Mesothelial cell of epicardium (in vitro differentiated cells): ENCODE measurements at regions not wholly inside any gene's neighbourhood (a gene's known extent, or its start where the extent isn't known, plus 50 kb on each side); places are given as distances from the start of the nearest gene placed in this dataset.

Source experiments
- DNase-seq, 2 experiments: peaks; one replicate each; pipeline ENCODE4 v3.0.0; 2021; ENCODE audit warnings: low spot score in 2 of 2; ENCODE audit not compliant: unreplicated experiment in 2 of 2
- H3K27ac Mint-ChIP-seq: 2 replicates; pipeline ENCODE4 v1.8.0; 2021; ENCODE audit warnings: mixed read lengths
- H3K27me3 Mint-ChIP-seq: 2 replicates; pipeline ENCODE4 v1.8.0; 2021; ENCODE audit warnings: low read depth, mixed read lengths
- H3K36me3 Mint-ChIP-seq: 2 replicates; pipeline ENCODE4 v1.8.0; 2021; ENCODE audit warnings: mixed read lengths
- H3K4me1 Mint-ChIP-seq: 2 replicates; pipeline ENCODE4 v1.8.0; 2021; ENCODE audit warnings: mixed read lengths
- H3K4me3 Mint-ChIP-seq: 2 replicates; pipeline ENCODE4 v1.8.0; 2021; ENCODE audit warnings: mild to moderate bottlenecking, moderate library complexity, mixed read lengths
- H3K9me3 Mint-ChIP-seq: 2 replicates; pipeline ENCODE4 v1.8.0; 2021; ENCODE audit warnings: mixed read lengths
- TF ChIP-seq, protein P1 (sequence below): fragments of 200-600 bp; sonication (generic); IDR thresholded peaks from one replicate; pipeline ENCODE4 v1.5.0; 2021; ENCODE audit warnings: antibody characterized with exemption; ENCODE audit not compliant: unreplicated experiment

DNA sequence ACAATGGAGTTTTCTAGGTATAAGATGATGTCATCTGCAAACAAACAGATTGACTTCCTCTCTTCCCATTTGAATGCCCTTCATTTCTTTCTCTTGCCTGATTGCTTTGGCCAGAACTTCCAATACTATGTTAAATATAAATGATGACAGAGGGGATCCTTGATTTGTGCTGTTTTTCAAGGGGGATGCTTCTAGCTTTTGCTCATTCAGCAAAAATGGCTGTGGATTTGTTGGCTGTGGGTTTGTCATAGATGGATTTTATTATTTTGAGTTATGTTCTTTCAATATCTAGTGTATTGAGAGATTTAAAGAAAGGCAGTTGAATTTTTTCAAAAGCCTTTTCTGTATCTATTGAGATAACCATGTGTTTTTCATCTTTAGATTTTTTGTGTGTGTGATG is 662.4 kb upstream of the EYS start:
- TF ChIP-seq, protein P1, sequence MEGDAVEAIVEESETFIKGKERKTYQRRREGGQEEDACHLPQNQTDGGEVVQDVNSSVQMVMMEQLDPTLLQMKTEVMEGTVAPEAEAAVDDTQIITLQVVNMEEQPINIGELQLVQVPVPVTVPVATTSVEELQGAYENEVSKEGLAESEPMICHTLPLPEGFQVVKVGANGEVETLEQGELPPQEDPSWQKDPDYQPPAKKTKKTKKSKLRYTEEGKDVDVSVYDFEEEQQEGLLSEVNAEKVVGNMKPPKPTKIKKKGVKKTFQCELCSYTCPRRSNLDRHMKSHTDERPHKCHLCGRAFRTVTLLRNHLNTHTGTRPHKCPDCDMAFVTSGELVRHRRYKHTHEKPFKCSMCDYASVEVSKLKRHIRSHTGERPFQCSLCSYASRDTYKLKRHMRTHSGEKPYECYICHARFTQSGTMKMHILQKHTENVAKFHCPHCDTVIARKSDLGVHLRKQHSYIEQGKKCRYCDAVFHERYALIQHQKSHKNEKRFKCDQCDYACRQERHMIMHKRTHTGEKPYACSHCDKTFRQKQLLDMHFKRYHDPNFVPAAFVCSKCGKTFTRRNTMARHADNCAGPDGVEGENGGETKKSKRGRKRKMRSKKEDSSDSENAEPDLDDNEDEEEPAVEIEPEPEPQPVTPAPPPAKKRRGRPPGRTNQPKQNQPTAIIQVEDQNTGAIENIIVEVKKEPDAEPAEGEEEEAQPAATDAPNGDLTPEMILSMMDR, result no peak
- peaks cover 12% of the 10 kb centered on the region for H3K9me3 Mint-ChIP-seq
- no peak for DNase-seq
- H3K4me1 Mint-ChIP-seq, result no peaks in the 10 kb centered on the region
- peaks cover 4% of the 10 kb centered on the region for H3K27me3 Mint-ChIP-seq
- H3K4me3 Mint-ChIP-seq, result no peak overlapping the region
- no peaks in the 10 kb centered on the region for H3K36me3 Mint-ChIP-seq
- no peak overlapping the region for H3K27ac Mint-ChIP-seq

GRCh38 chr6:66362888-66363287 is 655.9 kb upstream of the EYS start:
- TF ChIP-seq, protein P1, result no peak
- no peak overlapping the region for H3K27ac Mint-ChIP-seq
- H3K4me1 Mint-ChIP-seq, result no peaks in the 10 kb centered on the region
- no peaks in the 10 kb centered on the region for H3K36me3 Mint-ChIP-seq
- H3K9me3 Mint-ChIP-seq, result peaks cover 7% of the 10 kb centered on the region
- no peak for DNase-seq
- H3K4me3 Mint-ChIP-seq, result no peak overlapping the region
- no peaks in the 10 kb centered on the region for H3K27me3 Mint-ChIP-seq

GRCh38 chr6:66361886-66362285 is 654.9 kb upstream of the EYS start:
- Mint-ChIP-seq H3K27ac (no peak overlapping the region), H3K4me1 (no peaks in the 10 kb centered on the region), H3K4me3 (no peak overlapping the region), H3K36me3 (no peaks in the 10 kb centered on the region), H3K9me3 (peaks cover 7% of the 10 kb centered on the region), H3K27me3 (no peaks in the 10 kb centered on the region)
- no peak for DNase-seq
- TF ChIP-seq, protein P1, result no peak

GRCh38 chr6:66357781-66358180 is 650.8 kb upstream of the EYS start:
- H3K36me3 Mint-ChIP-seq, result no peaks in the 10 kb centered on the region
- H3K4me1 Mint-ChIP-seq, result no peaks in the 10 kb centered on the region
- DNase-seq, result no peak
- H3K9me3 Mint-ChIP-seq, result peaks cover 7% of the 10 kb centered on the region
- H3K4me3 Mint-ChIP-seq, result no peak overlapping the region
- TF ChIP-seq, protein P1, result no peak
- no peaks in the 10 kb centered on the region for H3K27me3 Mint-ChIP-seq
- H3K27ac Mint-ChIP-seq, result no peak overlapping the region

GRCh38 chr6:66355471-66355870 is 648.4 kb upstream of the EYS start:
- H3K9me3 Mint-ChIP-seq, result peaks cover 7% of the 10 kb centered on the region
- H3K4me1 Mint-ChIP-seq, result no peaks in the 10 kb centered on the region
- H3K36me3 Mint-ChIP-seq, result no peaks in the 10 kb centered on the region
- no peak overlapping the region for H3K27ac Mint-ChIP-seq
- no peak for DNase-seq
- H3K4me3 Mint-ChIP-seq, result no peak overlapping the region
- TF ChIP-seq, protein P1, result no peak
- no peaks in the 10 kb centered on the region for H3K27me3 Mint-ChIP-seq

- Mint-ChIP-seq H3K27me3 (peaks cover 17% of the 10 kb centered on the region), H3K36me3 (no peaks in the 10 kb centered on the region), H3K9me3 (no peaks in the 10 kb centered on the region), H3K4me1 (no peaks in the 10 kb centered on the region), H3K4me3 (no peak overlapping the region), H3K27ac (no peak overlapping the region)
- TF ChIP-seq, protein P1, result no peak
- DNase-seq, result no peak
Measured at GRCh38 chr6:66344796-66345195, 637.8 kb upstream of the EYS start.
